H1 (cell line): ENCODE measurements at regions not wholly inside any gene's neighbourhood (a gene's known extent, or its start where the extent isn't known, plus 50 kb on each side); places are given as distances from the start of the nearest gene placed in this dataset.

ENCODE experiments used
- CTCF ChIA-PET: fragments of 300-600 bp; sonication (Branson Sonifier 250); formaldehyde crosslinking; loops from one replicate; lab custom pipeline; 2021; ENCODE audit not compliant: partially characterized antibody; lab: Charles Lee
- POLR2A ChIA-PET: fragments of 300-600 bp; sonication (Branson Sonifier 250); formaldehyde crosslinking; loops from one replicate; lab custom pipeline; 2021; ENCODE audit warnings: inconsistent platforms; ENCODE audit not compliant: partially characterized antibody; lab: Charles Lee
- DNase-seq, 2 experiments: peaks; one replicate each; pipeline versions ENCODE4 v3.0.0 to v3.0.0-alpha.2; 2010 to 2022; ENCODE audit warnings: low spot score in 2 of 2, low read depth in 1 of 2, mixed read lengths in 1 of 2
- FAIRE-seq: peaks from 2 replicates; lab custom pipeline; 2011; peaks lifted over from hg19 to GRCh38; lab: Jason Lieb, UNC
- H2AFZ ChIP-seq: 2 replicates; pipeline ENCODE4 v1.8.1; 2012; ENCODE audit warnings: low read length, inconsistent platforms
- H2AK5ac ChIP-seq: 2 replicates; pipeline ENCODE4 v1.6.1; 2013; ENCODE audit warnings: low read depth, low read length
- H2BK120ac ChIP-seq: replicated peaks from 2 replicates; pipeline ENCODE3; 2013; ENCODE audit warnings: low read depth, low read length, inconsistent platforms
- H2BK12ac ChIP-seq: 2 replicates; pipeline ENCODE4 v1.6.1; 2013; ENCODE audit warnings: low read depth, low read length
- H2BK15ac ChIP-seq: 2 replicates; pipeline ENCODE4 v1.6.1; 2013; ENCODE audit warnings: low read length
- H2BK20ac ChIP-seq: 2 replicates; pipeline ENCODE4 v1.6.1; 2013; ENCODE audit warnings: low read length
- H2BK5ac ChIP-seq: 2 replicates; pipeline ENCODE4 v1.6.1; 2013; ENCODE audit warnings: low read depth, low read length
- H3K14ac ChIP-seq: 2 replicates; pipeline ENCODE4 v1.6.1; 2013; ENCODE audit warnings: inconsistent platforms; ENCODE audit not compliant: insufficient read length
- H3K18ac ChIP-seq: 2 replicates; pipeline ENCODE4 v1.6.1; 2013; ENCODE audit warnings: low read length; ENCODE audit errors: extremely low read depth
- H3K23ac ChIP-seq: 2 replicates; pipeline ENCODE4 v1.6.1; 2013; ENCODE audit warnings: inconsistent platforms; ENCODE audit not compliant: insufficient read length
- H3K23me2 ChIP-seq: 2 replicates; pipeline ENCODE4 v1.6.1; 2013; ENCODE audit warnings: low read depth, low read length
- H3K27ac ChIP-seq: 2 replicates; pipeline ENCODE4 v1.6.1; 2011; ENCODE audit warnings: low read depth, low read length, inconsistent platforms
- H3K27me3 ChIP-seq, 4 experiments: replicated peaks in 1 of 4; 1 replicate in 1 of 4; 2 replicates in 3 of 4; pipeline versions ENCODE4 v1.6.1 to v1.8.1; 2011 to 2013; ENCODE audit warnings: low read length in 3 of 4, mild to moderate bottlenecking in 3 of 4, inconsistent platforms in 2 of 4, mixed read lengths in 2 of 4, moderate library complexity in 1 of 4; ENCODE audit not compliant: control insufficient read depth in 3 of 4, insufficient read depth in 3 of 4; ENCODE audit errors: extremely low read depth in 1 of 4
- H3K36me3 ChIP-seq, 4 experiments: 2 replicates each; pipeline versions ENCODE4 v1.6.1 to v1.8.1; 2011 to 2013; ENCODE audit warnings: mild to moderate bottlenecking in 4 of 4, low read length in 3 of 4, moderate library complexity in 2 of 4, control low read depth in 1 of 4, inconsistent platforms in 1 of 4; ENCODE audit not compliant: insufficient read depth in 4 of 4, control insufficient read depth in 2 of 4
- H3K4ac ChIP-seq: replicated peaks from 2 replicates; pipeline ENCODE3; 2013; ENCODE audit warnings: low read length, low read depth, mixed read lengths, inconsistent platforms; ENCODE audit not compliant: insufficient read length
- H3K4me1 ChIP-seq, 4 experiments: replicated peaks in 1 of 4; 1 replicate in 1 of 4; 2 replicates in 3 of 4; pipeline versions ENCODE4 v1.6.1 to v1.8.1; 2011 to 2013; ENCODE audit warnings: low read length in 3 of 4, inconsistent platforms in 2 of 4, mixed read lengths in 1 of 4; ENCODE audit not compliant: insufficient read depth in 4 of 4, control insufficient read depth in 3 of 4
- H3K4me2 ChIP-seq, 2 experiments: 2 replicates each; pipeline versions ENCODE4 v1.6.1 to v1.8.1; 2011 to 2013; ENCODE audit warnings: low read depth in 2 of 2, low read length in 2 of 2, control low read depth in 1 of 2, inconsistent platforms in 1 of 2, mild to moderate bottlenecking in 1 of 2; ENCODE audit not compliant: insufficient read depth in 1 of 2
- H3K4me3 ChIP-seq, 4 experiments: fragments of 200-600, 300-600 bp in 1 of 4; sonication (generic), shearing (Covaris generic), sonication (Bioruptor Twin) in 1 of 4; 2 replicates each; pipeline versions ENCODE4 v1.5.1 to v1.8.1; 2011 to 2016; ENCODE audit warnings: low read length in 4 of 4, low read depth in 3 of 4, control low read depth in 2 of 4, inconsistent platforms in 2 of 4, mild to moderate bottlenecking in 2 of 4, mixed read lengths in 1 of 4, moderate library complexity in 1 of 4; ENCODE audit not compliant: insufficient read depth in 2 of 4; ENCODE audit errors: extremely low read depth in 1 of 4
- H3K56ac ChIP-seq: replicated peaks from 2 replicates; pipeline ENCODE3; 2013; ENCODE audit warnings: low read depth, mild to moderate bottlenecking, mixed read lengths, low read length, inconsistent platforms; ENCODE audit not compliant: insufficient read length
- H3K79me1 ChIP-seq: 2 replicates; pipeline ENCODE4 v1.6.1; 2013; ENCODE audit warnings: low read depth, low read length, control low read depth
- H3K79me2 ChIP-seq, 2 experiments: 2 replicates each; pipeline versions ENCODE4 v1.6.1 to v1.8.1; 2012 to 2013; ENCODE audit warnings: low read length in 2 of 2, mild to moderate bottlenecking in 2 of 2, inconsistent platforms in 1 of 2; ENCODE audit not compliant: insufficient read depth in 2 of 2, control insufficient read depth in 1 of 2
- H3K9ac ChIP-seq, 4 experiments: replicated peaks in 1 of 4; 1 replicate in 1 of 4; 2 replicates in 3 of 4; pipeline versions ENCODE4 v1.6.1 to v1.8.1; 2011 to 2013; ENCODE audit warnings: low read depth in 3 of 4, low read length in 3 of 4, control low read depth in 2 of 4, mild to moderate bottlenecking in 2 of 4, moderate library complexity in 2 of 4, inconsistent platforms in 1 of 4; ENCODE audit errors: extremely low read depth in 1 of 4
- H3K9me3 ChIP-seq, 2 experiments: 2 replicates each; pipeline versions ENCODE4 v1.6.1 to v1.8.1; 2012 to 2013; ENCODE audit warnings: mild to moderate bottlenecking in 2 of 2, moderate library complexity in 2 of 2, control low read depth in 1 of 2, inconsistent platforms in 1 of 2, low read depth in 1 of 2, low read length in 1 of 2, mixed read lengths in 1 of 2; ENCODE audit not compliant: insufficient read depth in 2 of 2
- H4K20me1 ChIP-seq, 2 experiments: replicated peaks in 1 of 2; 2 replicates each; pipeline versions ENCODE3 to v1.8.1; 2011 to 2013; ENCODE audit warnings: inconsistent platforms in 2 of 2, low read length in 2 of 2, mild to moderate bottlenecking in 1 of 2; ENCODE audit not compliant: insufficient read depth in 2 of 2, control insufficient read depth in 1 of 2
- H4K5ac ChIP-seq: 2 replicates; pipeline ENCODE4 v1.6.1; 2013; ENCODE audit warnings: low read length, low read depth, mixed read lengths, inconsistent platforms; ENCODE audit not compliant: insufficient read length
- H4K8ac ChIP-seq: 2 replicates; pipeline ENCODE4 v1.8.0; 2013; ENCODE audit warnings: mild to moderate bottlenecking, moderate library complexity, low read length, inconsistent platforms; ENCODE audit not compliant: insufficient read depth; ENCODE audit errors: extremely low read depth
- H4K91ac ChIP-seq: replicated peaks from 2 replicates; pipeline ENCODE3; 2013; ENCODE audit warnings: low read length, mixed read lengths, inconsistent platforms; ENCODE audit not compliant: insufficient read length
- ASH2L ChIP-seq: fragments of 200-600, 300-600 bp; sonication (generic); IDR thresholded peaks from one replicate; pipeline ENCODE4 v1.7.1; 2017; ENCODE audit warnings: low read length
- BACH1 ChIP-seq: IDR thresholded peaks from 2 replicates; pipeline ENCODE4 v1.6.1; 2012; ENCODE audit warnings: low read length, improper control_type of control experiment
- CHD1 ChIP-seq: IDR thresholded peaks from 2 replicates; pipeline ENCODE4 v1.6.1; 2012; ENCODE audit warnings: low read depth, low read length, improper control_type of control experiment
- CREB1 ChIP-seq: IDR thresholded peaks from 2 replicates; pipeline ENCODE4 v1.6.1; 2012; ENCODE audit warnings: inconsistent platforms
- CTBP2 ChIP-seq: IDR thresholded peaks from 2 replicates; pipeline ENCODE4 v1.7.0; 2011; ENCODE audit warnings: borderline replicate concordance, mild to moderate bottlenecking, moderate library complexity, mixed read lengths, low read length; ENCODE audit not compliant: insufficient read depth, insufficient read length
- KDM1A ChIP-seq: fragments of 200-600, 300-600 bp; sonication (generic); IDR thresholded peaks from 2 replicates; pipeline ENCODE4 v1.7.1; 2016; ENCODE audit warnings: mild to moderate bottlenecking, low read length, borderline replicate concordance
- RAD21 ChIP-seq, 2 experiments: IDR thresholded peaks in 1 of 2; conservative IDR thresholded peaks in 1 of 2; 2 replicates each; pipeline ENCODE4 v1.6.1; 2011; ENCODE audit warnings: low read depth in 2 of 2, low read length in 2 of 2, improper control_type of control experiment in 1 of 2, inconsistent platforms in 1 of 2, mild to moderate bottlenecking in 1 of 2, moderate library complexity in 1 of 2
- RBBP5 ChIP-seq: IDR thresholded peaks from 2 replicates; pipeline ENCODE4 v1.7.1; 2012; ENCODE audit warnings: low read depth, mild to moderate bottlenecking, inconsistent platforms, low read length, moderate library complexity, borderline replicate concordance
- RXRA ChIP-seq: IDR thresholded peaks from 2 replicates; pipeline ENCODE4 v1.6.1; 2011; ENCODE audit warnings: low read depth, mild to moderate bottlenecking, low read length, moderate library complexity; ENCODE audit not compliant: insufficient read depth
- TAF1 ChIP-seq: IDR thresholded peaks from 2 replicates; pipeline ENCODE4 v1.6.1; 2011; ENCODE audit warnings: mild to moderate bottlenecking, low read depth, low read length
- TBP ChIP-seq: IDR thresholded peaks from 2 replicates; pipeline ENCODE4 v1.6.1; 2011; ENCODE audit warnings: low read depth, low read length, improper control_type of control experiment
- ZNF274 ChIP-seq: IDR thresholded peaks from 2 replicates; pipeline ENCODE4 v1.7.0; 2012; ENCODE audit warnings: low read length, borderline replicate concordance; ENCODE audit errors: extremely low read depth
- WGBS, 2 experiments: shearing (Covaris generic) in 1 of 2; methylation state at CpG; one replicate each; pipeline versions ENCODE4 v1.1.6 to v1.1.7; 2013 to 2015; ENCODE audit warnings: low lambda C conversion rate in 2 of 2, mixed read lengths in 2 of 2, inconsistent platforms in 1 of 2, low coverage in 1 of 2, missing lambda C conversion rate in 1 of 2; ENCODE audit not compliant: insufficient replicate concordance in 2 of 2, insufficient coverage in 1 of 2, insufficient read length in 1 of 2; ENCODE audit errors: extremely low coverage in 1 of 2, missing lambda C conversion rate in 1 of 2; 5-methylcytosine and 5-hydroxymethylcytosine counted together
- TF ChIP-seq, protein P1 (sequence below), 3 experiments: IDR thresholded peaks; 1 replicate in 2 of 3; 2 replicates in 1 of 3; pipeline versions ENCODE4 v1.5.1 to v1.6.1; 2011; ENCODE audit warnings: low read length in 3 of 3, mild to moderate bottlenecking in 3 of 3, inconsistent platforms in 2 of 3, low read depth in 1 of 3, moderate library complexity in 1 of 3; ENCODE audit not compliant: insufficient read depth in 1 of 3; ENCODE audit errors: control extremely low read depth in 1 of 3

DNA sequence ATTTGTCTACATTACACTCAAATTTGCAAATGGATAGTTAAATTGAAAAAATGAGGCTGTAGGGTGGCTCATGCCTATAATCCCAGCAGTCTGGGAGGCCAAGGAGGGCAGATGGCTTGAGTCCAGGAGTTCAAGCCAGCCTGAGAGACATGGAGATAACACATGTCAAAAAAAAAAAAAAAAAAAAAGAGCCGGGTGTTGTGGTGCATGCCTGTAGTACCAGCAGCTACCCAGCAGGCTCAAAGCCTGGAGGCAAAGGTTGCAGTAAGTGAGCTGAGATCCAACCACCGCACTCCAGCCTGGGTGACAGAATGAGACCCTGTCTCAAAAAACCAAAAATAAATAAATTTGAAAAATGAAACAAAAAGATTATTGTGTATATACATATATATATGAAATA lies 119.9 kb upstream of the MGAT4C start:
- H2BK20ac ChIP-seq: no peak overlapping the region
- H3K36me3 ChIP-seq: no peaks in the 10 kb centered on the region
- H3K79me2 ChIP-seq: no peaks in the 10 kb centered on the region
- no peak overlapping the region for H3K14ac ChIP-seq
- H3K18ac ChIP-seq: no peak overlapping the region
- ChIA-PET POLR2A (no interaction called here), CTCF (interaction anchor here (0.6 kb wide), 1 partner anchor 1961 kb away, joined by 3 read pairs; no protein-coding TSS in a partner anchor)
- H3K23me2 ChIP-seq: no peaks in the 10 kb centered on the region
- H3K9ac ChIP-seq: no peak overlapping the region
- no peak overlapping the region for H3K23ac ChIP-seq
- no peak overlapping the region for H2AFZ ChIP-seq
- H2BK15ac ChIP-seq: no peak overlapping the region
- no peak overlapping the region for H3K56ac ChIP-seq
- H3K27me3 ChIP-seq: no peaks in the 10 kb centered on the region
- no peaks in the 10 kb centered on the region for H3K4me1 ChIP-seq
- no peak overlapping the region for H2BK5ac ChIP-seq
- H4K5ac ChIP-seq: no peak overlapping the region
- H2BK12ac ChIP-seq: no peak overlapping the region
- H3K4me3 ChIP-seq: no peak overlapping the region
- H3K4me2 ChIP-seq: no peak overlapping the region
- DNase-seq: no peak
- H3K9me3 ChIP-seq: no peaks in the 10 kb centered on the region
- no peaks in the 10 kb centered on the region for H3K79me1 ChIP-seq
- no peak overlapping the region for H4K91ac ChIP-seq
- no peak overlapping the region for H2BK120ac ChIP-seq
- H3K27ac ChIP-seq: no peak overlapping the region
- FAIRE-seq: no peak
- no peak overlapping the region for H4K8ac ChIP-seq
- H3K4ac ChIP-seq: no peak overlapping the region
- no peak for TF ChIP-seq KDM1A
- no peak for TF ChIP-seq RXRA
- TF ChIP-seq, protein P1, sequence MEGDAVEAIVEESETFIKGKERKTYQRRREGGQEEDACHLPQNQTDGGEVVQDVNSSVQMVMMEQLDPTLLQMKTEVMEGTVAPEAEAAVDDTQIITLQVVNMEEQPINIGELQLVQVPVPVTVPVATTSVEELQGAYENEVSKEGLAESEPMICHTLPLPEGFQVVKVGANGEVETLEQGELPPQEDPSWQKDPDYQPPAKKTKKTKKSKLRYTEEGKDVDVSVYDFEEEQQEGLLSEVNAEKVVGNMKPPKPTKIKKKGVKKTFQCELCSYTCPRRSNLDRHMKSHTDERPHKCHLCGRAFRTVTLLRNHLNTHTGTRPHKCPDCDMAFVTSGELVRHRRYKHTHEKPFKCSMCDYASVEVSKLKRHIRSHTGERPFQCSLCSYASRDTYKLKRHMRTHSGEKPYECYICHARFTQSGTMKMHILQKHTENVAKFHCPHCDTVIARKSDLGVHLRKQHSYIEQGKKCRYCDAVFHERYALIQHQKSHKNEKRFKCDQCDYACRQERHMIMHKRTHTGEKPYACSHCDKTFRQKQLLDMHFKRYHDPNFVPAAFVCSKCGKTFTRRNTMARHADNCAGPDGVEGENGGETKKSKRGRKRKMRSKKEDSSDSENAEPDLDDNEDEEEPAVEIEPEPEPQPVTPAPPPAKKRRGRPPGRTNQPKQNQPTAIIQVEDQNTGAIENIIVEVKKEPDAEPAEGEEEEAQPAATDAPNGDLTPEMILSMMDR (IDR thresholded peaks at IDR 0.05; ENCODE audit: control extremely low read depth in 1 of 3, insufficient read depth in 1 of 3, low read depth in 1 of 3, low read length in 3 of 3): peak; percentile 18 to 37 (median 31); a peak in 3 of 4 replicates
- no peak for TF ChIP-seq TBP
- TF ChIP-seq ASH2L: no peak
- TF ChIP-seq RAD21 (IDR thresholded peaks at IDR 0.05 in 1 of 2, conservative IDR thresholded peaks at IDR 0.05 in 1 of 2; ENCODE audit: low read depth in 2 of 2, low read length in 2 of 2): peak; percentile 28 to 36
- no peak for TF ChIP-seq CREB1
- no peak for TF ChIP-seq RBBP5
- TF ChIP-seq BACH1: no peak
- no peak for TF ChIP-seq CTBP2
- TF ChIP-seq TAF1: no peak
- TF ChIP-seq ZNF274: no peak
- TF ChIP-seq CHD1: no peak
- no peaks in the 10 kb centered on the region for H4K20me1 ChIP-seq
- H2AK5ac ChIP-seq: no peak overlapping the region
- WGBS, 2 experiments: 100% methylated on average over 1 of the region's 2 CpGs; no CpG with 5 or more reads in 1 of the 2 experiments
